HuH-7 (cell line): ENCODE measurements at regions not wholly inside any gene's neighbourhood (a gene's known extent, or its start where the extent isn't known, plus 50 kb on each side); places are given as distances from the start of the nearest gene placed in this dataset.
"Not testable (repeated sequence)": the region's sequence is repeated elsewhere in the genome, so short reads cannot be mapped to it uniquely, and the experiment has no call there.

Experiments used
- DNase-seq: peaks from one replicate; pipeline ENCODE4 v3.0.0; 2011; ENCODE audit warnings: low spot score

DNA sequence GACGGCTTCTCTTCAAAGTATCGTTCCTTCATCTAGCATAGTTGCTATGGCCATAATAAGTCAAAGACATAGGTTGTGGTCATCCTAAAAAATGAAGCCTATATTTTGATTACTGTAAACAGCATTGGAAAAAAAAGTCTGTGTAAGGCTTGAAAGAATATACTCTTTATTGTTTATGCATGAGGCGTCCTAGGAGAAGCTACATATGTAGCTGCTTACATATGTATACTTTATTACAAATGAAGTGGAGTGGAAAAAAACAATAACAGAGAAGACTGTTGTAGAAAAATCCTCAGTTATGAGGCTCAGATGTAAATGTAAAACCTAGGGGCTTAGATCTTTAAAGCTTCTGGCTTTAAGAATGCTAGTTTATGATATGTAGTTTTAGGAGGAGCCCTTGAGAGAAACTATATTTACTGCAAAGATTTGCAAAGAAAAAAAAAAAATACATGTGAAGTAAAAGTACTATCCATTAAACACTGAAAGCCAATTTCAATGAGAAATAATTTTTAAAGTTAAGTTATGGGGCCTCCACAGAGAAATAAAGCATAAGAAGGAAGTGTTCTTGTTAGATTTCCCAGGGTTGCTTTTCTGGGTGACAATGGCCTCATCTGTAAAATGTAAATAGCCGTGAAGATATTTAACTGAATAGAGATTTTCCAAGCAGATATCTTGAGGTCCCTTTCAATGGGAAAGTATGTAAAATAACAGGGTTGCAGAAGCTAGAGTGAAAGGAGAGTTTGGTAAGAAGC, 598.2 kb downstream of the TRIML1 start:
- DNase-seq = no peak

DNA sequence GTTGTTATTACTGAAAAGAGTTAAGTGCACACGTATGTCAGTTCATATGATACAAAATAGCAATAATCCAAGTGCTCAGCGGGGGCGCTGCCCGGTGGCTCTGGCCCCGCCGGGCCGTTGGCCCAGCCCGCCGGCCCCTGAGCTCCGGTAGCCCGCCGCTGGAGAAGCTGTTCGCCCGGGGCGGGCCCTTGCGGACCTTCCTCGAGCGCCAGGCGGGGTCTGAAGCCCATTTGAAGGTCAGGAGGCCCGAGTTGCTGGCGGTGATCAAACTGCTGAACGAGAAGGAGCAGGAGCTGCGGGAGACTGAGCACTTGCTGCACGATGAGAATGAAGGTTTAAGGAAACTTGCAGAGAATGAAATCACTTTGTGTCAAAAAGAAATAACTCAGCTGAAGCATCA, 599.0 kb downstream of the TRIML1 start:
- not testable (repeated sequence) for DNase-seq

DNA sequence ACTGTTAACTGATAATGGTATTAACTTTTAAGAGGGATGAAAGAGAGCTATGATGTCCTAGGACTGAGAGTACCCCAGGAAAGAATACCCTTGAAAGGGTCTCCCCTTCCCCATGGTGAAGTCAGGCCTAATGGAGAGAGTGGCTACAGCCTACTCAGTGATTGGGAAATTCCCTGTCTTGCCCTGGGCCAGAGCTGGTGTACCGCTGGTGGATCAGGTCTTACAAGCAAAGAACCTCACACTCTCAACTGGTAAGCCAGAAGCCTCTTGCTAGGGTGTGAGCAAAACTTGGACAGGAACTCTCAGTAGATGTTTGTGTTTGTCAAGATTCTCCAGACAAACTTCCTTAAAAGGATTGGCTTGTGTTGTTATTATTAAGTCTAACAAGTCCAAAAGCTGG, 600.9 kb downstream of the TRIML1 start:
- not testable (repeated sequence) for DNase-seq

DNA sequence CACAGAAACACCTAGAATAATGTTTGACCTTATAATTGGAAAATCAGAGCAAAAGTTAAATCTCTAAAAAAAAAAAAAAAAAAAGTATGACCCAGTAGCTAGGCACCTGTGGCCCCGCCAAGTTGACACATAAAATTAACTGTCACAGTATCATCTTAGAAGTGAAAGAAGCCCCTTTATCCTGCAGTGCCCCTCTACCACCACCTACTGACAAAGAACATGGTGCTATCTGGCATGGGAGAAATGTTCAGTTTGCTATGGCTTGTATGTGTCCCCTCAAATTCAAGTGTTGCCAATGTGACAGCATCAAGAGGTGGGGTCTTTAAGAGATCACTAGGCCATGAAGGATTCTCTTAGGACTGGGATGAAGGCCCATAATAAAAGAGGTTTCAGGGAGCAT, 601.5 kb downstream of the TRIML1 start:
- not testable (repeated sequence) for DNase-seq

DNA sequence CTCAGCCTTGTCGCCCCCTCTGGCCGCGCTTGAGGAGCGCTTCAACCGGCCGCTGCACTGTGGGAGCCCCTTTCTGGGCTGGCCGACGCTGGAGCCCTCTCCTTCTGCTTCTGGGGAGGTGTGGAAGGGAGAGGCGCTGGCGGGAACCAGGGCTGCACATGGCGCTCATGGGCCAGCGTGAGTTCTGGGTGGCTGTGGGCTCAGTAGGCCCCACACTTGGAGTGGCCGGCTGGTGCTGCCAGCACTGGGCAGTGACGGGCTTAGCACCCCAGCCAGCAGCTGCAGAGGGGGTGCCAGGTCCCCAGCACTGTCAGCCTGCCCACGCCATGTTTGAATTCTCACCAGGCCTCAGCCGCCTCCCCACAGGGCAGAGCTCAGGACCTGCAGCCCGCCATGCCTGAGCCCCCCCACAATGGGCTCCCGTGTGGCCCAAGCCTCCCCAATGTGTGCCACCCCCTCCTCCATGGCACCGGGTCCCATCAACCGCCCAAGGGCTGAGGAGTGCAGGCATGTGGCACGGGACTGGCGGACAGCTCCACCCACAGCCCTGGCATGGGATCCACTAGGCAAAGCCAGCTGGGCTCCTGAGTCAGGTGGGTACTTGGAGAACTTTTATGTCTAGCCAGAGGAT, 615.2 kb downstream of the TRIML1 start:
- no peak for DNase-seq

DNA sequence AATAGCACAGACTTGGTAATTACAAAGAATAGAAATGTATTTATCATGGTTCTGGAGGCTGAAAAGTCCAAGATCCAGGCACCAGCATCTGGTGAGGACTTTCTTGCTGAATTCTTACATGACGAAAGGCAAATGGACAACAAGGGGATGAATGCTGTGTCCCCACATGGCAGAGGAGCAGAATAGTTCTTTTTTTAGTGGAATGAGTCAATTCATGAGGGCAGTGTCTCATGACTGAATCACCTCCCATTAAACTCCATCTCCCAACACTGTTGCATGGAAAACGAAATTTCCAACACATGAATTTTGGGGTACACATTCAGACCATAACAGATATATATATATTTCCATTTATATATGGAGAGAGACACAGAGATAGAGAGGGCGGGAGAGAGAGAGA, 628.3 kb downstream of the TRIML1 start:
- no peak for DNase-seq

DNA sequence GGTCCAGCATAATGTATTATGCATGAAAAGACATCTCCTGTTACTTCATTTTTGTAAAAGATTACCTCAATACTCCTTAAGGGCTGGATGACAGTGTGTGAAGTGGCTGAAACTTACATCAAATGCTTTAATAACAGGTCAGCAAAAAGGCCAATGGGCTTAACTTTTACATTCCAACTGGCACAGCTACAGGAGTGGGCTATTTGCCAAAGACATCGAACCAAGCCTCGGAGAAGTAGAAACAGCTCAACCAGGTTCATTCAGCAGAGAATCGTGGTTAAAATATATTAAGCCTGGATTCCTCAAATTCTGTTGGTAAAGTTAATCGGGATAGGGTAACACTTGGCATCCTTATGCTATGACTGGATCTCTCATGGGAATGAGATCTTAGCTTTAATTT, 639.7 kb downstream of the TRIML1 start:
- DNase-seq = no peak

DNA sequence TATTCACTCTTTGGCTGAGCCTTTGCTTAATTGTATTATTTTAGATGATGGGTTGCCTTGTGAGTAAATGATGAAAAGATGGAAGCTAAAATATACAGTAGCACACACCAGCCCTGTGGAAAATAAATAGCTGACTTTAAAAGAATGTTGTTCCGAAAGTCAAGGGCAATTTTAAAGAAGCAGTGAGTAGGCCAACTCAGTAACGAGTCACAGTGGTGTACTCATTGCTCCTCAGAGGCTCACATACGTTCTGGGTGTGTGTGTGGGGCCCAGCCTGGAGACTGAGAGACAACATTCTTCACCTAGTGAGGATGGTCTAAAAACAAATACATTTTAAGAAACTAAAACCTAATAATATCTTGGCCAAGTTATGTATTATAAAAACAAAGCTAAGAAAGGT, 640.3 kb downstream of the TRIML1 start:
- DNase-seq = no peak

DNA sequence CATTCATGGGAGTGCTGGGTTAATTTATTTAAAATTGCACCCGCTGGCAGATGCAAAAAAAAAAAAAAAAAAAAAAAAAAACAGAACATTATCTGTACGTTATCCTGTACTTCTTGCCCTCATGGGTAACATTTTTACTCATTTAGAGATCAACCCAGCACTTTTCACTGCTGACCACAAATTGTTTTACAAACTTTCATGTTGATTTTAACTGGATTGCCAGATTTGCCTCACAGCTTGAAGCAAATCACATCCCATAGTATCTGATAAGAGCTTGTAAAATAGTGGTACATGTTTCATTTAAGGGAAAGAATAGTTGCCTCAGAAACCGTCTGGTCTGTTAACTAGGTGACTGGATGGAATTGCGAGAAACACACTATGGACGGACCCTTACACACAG, 640.8 kb downstream of the TRIML1 start:
- DNase-seq = no peak

DNA sequence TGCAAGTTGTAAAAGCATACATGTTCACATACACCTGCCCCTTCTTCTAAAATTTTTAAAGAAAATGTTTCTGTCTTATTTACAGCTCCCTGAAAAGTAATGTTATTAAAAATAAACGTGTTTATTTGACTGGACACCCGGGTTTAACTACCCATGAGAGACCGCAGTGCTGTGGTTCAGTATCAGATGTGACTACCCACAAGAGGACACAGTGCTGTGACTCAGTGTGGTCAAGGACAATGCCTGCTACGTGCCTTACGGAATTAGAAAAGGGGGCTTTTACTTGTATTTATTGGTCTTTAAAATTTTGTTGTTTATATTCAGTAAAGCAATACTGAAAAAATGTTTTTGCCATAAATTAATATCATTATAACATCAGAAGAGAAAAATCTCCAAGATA, 641.4 kb downstream of the TRIML1 start:
- no peak for DNase-seq

DNA sequence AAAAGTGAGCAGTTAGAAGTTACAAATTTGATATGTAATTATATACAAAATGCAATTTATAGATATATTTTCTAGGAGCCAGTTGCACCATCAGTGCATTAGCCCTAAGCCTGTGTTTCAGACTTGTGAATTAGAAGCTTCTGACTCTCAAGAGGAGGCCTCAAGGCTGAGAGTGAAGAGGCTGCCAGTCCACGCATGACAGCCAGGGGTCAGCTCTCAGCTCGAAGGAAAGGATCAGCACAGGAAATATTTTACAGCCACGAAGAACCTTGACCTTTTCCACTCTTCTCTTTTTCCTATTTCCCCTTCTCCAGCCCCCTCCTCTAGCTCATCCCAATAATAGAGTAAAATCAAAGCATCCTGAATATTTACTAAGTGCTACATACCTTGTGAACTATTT, 642.4 kb downstream of the TRIML1 start:
- no peak for DNase-seq

DNA sequence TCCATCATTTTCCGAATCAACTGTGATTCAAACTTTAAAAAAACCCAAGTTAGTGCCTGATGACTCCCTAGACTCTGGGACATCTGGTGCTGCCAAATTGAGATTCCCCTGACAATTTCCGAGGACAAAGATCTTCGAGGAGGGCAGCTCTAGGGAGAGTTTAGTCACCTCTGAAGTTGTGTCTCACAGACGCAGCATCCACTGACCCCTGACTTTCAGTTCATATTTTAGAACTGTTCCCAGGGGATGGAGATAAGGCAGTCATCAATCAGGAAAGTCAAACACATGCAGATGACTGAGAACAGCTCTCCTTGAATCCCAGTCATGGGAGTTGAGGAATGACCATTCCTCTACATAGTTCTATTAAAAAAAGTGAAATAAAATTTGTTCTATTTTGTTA, 643.9 kb downstream of the TRIML1 start:
- DNase-seq = no peak

DNA sequence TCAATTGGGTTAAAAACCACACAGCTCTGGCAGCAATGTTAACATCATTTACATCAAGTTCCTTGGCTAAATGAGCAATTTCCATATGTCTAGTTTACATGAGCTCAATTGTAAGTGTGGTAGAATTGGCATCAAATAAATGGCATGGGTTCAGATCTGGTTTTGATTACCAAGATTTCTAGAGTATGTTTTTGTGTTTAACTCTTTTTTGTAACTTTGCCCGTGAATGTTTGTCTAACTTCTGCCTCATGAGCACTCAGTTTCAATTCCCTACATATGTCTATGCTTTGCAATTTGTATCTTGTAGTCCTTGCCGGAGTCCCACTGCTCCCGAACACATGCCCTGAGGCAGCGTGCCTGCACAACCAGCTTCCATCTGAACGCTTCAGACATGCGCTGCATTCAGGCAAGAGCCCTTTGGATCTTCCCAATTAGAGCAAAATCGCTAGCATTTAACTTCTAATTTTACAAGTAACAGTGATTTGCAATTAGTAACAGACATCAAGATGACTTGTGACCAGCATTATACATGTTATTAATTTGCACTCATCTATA, 644.4 kb downstream of the TRIML1 start:
- no peak for DNase-seq

DNA sequence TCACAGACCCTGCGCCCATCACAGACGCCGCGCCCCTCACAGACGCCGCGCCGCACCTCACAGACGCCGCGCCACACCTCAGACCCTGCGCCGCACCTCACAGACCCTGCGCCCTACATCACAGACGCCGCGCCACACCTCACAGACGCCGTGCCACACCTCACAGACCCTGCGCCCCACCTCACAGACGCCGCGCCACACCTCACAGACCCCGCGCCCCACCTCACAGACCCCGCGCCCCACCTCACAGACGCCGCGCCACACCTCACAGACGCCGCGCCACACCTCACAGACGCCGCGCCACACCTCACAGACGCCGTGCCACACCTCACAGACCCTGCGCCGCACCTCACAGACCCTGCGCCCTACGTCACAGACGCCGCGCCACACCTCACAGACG, 657.4 kb downstream of the TRIML1 start:
- not testable (repeated sequence) for DNase-seq

DNA sequence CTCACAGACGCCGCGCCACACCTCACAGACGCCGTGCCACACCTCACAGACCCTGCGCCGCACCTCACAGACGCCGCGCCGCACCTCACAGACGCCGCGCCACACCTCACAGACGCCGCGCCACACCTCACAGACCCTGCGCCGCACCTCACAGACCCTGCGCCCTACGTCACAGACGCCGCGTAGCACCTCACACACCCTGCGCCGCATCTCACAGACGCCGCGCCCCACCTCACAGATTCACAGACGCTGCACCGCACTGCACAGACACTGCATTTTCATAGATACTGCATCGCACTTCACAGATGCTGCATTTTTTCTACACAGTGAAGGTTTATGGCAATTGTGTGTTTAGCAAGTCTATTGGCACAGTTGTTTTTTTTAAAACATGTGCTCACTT, 657.8 kb downstream of the TRIML1 start:
- DNase-seq = not testable (repeated sequence)

DNA sequence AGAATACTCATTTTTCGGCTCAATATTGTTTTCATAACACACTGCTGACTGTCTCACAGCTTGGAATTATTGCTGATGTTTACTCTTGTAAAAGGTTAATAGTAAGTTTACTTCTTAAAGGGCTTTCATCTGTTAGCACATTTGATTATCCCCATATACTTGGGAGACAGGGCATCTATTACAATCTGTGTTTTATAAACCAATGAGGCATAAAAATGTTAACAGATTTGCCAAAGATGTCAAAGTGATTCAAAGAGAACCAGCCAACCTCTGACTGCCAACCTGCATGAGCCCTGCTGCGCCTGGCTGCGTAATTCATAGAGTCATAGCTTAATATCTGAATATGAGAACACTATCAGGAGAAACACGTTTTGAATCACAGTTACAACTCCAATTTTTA, 665.6 kb downstream of the TRIML1 start:
- no peak for DNase-seq

DNA sequence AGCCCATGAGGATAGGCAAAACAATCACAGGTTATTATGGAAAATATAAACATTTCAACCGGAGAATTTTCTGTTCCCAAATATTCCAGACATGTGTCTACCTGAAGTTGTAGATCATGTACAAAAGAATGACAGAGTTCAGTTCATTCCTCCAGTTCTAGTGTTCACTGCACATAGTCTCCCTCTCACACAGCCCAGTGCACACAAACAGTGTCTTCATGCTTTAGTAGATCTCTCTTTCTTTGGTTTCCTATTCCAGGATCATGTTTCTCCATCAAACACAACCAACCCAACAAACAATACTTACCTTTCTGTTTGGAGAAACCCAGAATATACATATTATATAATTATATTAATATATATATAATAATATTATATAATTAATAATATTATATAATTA, 671.9 kb downstream of the TRIML1 start:
- DNase-seq = no peak

DNA sequence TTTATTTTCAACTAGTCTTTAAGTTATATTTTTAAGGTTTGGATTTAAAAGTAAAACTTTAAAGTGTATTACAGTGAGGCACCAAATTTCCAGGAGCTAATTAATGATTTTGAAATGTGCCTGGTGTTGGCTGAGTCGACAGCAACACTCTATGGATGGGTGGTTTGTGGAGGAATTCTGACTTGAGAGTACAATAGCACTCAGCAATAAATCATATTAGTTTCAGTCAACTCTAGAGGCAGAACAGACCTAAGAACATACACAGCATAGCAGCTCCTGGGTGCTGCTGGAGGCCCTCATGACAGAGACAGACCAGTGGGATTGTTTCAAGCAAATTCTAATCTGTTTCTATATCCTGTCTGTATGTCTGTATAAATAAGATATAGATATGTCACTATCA, 673.4 kb downstream of the TRIML1 start:
- no peak for DNase-seq

DNA sequence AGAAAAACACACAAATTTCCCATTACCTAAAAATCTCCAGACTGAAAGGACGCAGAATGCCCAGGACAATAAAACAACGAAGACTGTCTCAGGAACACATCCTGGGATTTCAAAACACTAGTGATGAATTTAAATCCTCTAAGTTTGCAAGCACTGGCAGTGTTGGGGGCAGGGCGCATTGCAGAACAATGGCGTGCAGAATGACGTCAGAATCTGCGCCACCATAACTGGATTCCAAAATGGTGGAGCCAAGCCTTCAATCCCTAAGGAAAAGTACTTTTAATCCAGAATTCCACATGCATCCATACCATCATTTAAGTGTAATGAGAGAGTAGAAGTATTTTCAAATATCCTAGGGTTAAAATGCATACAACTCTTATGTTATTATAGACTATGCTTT, 679.1 kb downstream of the TRIML1 start:
- DNase-seq = no peak

DNA sequence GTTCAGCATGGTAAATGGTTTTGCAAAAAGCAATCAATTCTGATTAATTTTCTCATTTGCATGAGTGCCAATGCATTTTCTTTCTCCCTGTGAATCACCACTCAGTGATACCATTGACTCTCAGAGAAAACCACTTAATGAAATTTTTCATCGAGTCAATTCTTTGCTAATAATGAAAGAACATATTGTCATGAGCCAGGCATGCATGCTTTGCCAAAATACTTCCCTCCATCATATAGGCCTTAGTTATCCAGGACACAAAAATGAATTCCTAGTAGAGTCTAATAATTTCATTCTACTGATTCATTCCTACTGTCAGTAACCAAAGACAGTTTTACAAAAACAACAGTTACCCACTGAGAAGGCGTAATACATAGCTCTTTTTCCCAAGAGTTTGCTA, 680.0 kb downstream of the TRIML1 start:
- DNase-seq = no peak

DNA sequence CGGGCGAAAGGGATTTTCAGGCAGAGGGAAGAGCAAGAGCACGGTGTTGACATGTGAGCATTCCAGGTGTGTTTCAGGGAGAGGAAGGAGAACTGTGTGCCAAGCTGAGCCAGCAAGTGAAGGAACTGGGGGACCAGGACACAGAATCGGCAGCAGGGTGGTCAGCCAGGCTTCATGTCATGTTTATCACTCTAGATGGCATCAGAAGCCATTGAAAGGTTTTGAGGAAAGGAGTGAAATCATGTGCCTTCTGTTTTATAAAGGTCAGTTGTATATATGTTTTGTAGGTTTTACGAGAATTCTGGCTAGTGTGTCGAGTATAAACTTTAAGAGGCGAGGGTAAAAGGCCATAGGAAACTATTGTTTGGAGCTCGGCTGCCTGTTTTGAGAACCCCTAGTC, 682.3 kb downstream of the TRIML1 start:
- no peak for DNase-seq

DNA sequence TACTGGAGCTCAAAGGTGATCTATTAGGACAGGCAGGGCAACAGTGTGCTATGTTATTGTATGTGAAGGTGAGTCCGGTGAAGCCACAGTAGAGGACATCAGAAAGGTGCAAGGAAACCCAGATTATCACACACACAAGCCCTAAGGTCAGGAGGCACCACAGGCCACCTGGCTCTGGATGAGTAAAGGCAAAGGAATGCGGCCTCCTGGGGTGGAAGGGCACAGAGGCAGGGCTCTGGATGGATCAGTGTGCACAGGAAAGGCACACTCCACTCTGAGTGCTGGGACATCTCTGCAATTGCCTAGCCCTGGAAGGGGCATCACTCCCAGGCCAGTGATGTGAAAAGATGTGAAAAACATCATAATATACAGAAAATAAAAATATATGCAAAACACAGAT, 683.5 kb downstream of the TRIML1 start:
- DNase-seq = no peak

DNA sequence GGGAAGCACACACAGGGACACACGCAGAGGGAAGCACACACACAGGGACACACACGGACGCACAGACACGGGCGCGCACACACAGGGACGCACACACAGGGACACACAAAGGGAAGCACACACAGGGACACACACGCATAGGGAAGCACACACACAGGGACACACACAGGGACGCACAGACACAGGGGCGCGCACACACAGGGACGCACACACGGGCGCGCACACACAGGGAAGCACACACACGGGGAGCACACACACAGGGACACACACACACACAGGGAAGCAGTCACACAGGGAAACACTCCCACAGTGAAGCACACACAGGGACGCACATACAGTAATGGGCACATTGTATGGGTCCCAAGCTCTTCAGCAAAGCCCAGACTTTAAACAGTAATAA, 685.3 kb downstream of the TRIML1 start:
- DNase-seq = no peak

DNA sequence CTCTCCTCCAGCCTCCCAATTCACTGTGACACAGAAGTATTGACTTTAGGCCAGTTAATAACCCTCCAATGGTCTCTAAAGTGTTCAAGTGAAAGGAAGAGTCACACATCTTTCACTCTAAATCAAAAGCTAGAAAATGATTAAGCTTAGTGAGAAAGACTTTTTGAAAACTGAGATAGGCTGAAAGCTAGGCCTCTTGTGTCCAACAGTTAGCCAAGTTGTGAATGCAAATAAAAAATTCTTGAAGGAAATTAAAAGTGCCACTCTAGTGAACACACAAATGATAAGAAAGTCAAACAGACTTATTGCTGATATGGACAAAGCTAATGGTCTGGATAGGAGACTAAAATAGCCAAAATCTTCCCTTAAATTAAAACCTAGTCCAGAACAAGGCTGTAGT, 687.2 kb downstream of the TRIML1 start:
- DNase-seq = no peak
